Pulmonary artery endothelial cell (primary cell): ENCODE measurements at regions not wholly inside any gene's neighbourhood (a gene's known extent, or its start where the extent isn't known, plus 50 kb on each side); places are given as distances from the start of the nearest gene placed in this dataset.
A peak's percentile ranks its signal among the peaks of the same experiment; 100 is the strongest.
"Not testable (repeated sequence)": the region's sequence is repeated elsewhere in the genome, so short reads cannot be mapped to it uniquely, and the experiment has no call there.

Experiments used
- DNase-seq: peaks from one replicate; pipeline ENCODE4 v3.0.0-alpha.2; 2011; ENCODE audit warnings: low read depth, low spot score

DNA sequence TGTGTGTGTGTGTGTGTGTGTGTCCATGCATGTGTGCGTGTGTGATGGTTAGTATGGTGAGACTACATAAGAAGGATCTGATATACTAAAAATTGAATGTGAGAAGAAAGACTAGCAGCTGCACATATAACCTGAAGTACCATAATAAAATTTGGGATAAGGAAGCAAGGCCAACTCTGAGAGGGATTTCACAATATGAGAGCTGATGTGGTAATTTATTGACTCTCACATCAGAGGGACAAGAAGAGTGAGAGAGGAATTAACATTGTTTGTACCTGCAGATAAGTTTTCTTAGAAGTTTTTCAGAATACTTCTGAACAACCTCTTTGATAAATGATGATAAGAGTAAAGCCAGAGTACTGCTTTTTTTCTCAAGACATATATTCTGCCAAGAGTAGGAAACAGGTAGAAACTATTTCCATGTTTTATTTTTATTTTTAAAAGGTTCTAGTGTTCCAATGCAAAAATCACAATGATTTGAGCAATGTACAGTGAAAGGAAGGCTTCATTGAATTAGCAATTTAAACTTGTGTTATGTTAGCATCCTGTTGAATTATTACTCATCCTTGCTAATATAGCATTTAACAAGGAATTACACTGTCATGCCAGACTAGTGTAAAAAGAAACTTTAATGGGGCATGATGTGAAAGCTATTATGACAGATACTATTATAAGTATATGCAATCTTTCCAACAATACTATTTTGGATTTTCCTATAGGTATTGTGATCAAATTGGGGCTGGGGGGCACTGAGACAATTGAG is 415.5 kb upstream of the ARPP21 start:
- no peak for DNase-seq

DNA sequence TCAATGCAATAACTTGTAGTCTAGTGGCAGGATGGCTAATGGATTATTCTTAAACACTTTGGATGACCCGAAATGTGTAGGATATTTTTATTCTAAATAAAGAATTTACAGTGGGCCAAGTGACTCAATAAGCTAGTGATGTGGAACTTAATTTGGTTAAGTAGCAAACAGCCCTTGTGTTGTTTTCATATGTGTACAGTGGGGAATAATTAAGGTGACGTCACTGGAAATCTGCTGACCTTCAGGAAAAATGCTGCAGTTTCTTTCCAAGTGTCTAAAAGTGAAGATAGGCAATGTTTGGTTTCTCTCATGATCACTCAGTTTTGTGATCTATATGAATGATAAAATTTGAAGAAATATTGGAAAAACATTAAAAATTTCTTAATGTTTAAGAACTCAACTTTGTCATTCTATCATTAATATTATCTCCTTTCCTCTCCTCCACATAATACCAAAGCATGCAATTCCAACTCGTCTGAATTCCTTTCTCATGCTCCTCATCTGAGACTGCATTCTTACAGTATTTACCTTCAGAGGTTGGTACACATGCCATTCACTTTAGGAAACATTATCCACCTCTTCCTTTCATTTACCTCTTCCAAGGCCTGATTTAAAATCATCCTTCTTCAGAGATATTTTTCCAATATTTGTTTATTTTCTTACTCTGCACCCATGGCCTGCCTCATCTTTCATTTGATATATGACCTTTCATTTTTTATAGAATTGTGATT is 414.6 kb upstream of the ARPP21 start:
- no peak for DNase-seq

DNA sequence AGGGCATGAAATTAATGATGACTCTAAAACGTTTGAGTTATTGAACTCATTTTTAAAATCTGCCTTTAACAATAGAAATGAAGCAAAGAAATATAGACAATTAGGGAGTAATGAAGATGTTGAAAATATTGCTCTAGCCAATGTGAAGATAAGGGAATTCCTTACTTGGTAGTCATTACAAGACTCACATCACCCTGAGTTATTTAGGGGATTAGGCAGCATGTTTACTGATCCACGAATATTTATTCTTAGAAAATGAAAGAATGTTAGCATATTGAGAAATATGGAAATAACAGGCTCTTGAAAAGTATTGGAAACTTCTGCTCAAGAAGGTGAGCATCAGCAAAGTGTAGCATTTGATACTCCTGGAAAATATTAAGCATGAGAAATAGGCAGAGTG is 398.1 kb upstream of the ARPP21 start:
- no peak for DNase-seq

DNA sequence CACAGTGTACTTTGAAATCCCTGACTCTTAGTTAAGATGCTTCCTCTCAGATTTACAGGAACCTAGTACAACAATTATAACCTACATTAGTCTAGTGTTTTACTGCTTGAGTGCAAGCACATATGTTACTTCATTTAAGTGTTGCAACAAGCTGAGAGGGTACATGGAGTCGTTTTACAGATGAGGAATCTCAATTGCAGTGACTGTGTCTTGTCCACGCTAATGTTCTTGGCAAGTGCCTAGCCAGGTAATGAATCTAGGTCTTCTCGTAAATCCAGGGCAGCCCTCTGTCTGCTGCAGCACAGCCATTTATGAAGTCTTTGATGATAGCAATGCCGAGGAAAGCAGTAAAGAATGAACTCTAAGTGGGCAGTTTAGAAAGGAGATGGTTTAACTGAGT is 384.4 kb upstream of the ARPP21 start:
- no peak for DNase-seq

DNA sequence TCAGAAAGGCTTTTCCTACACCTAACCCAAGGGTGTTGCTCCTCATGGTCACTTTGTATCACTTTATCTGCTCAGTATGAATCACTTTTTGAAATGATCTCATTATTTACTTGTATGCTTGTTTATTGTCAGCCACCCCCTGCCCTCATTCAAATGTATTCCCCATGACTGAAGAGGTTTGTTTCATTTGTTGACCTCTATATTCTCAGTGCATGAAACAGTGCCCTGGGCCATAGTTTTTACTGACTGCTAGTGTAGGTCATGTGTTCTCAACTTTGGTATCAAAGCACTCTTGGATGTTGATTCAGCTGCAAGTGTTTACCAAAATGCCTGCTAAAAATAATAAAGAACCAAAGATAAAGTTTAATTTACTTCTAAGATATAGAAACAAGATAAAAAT is 381.7 kb upstream of the ARPP21 start:
- no peak for DNase-seq

DNA sequence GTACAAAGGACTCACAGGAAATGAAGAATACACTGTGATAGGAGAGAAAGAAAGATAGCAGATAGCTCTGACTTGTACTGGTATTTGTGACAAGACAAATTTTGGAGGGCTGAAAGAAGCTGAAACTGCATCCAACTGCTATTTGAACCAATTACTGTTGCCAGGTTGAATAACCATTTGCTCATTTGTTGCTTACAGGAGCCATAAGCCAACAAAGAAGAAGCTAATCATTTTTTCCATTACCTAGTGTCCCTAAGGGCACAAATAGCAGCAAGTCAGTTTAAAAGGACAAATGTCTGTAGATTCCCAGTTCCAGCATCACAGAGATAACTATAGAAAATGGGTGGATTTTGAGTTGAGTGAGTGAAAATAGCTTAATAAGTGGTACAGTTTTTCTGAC is 376.9 kb upstream of the ARPP21 start:
- no peak for DNase-seq

DNA sequence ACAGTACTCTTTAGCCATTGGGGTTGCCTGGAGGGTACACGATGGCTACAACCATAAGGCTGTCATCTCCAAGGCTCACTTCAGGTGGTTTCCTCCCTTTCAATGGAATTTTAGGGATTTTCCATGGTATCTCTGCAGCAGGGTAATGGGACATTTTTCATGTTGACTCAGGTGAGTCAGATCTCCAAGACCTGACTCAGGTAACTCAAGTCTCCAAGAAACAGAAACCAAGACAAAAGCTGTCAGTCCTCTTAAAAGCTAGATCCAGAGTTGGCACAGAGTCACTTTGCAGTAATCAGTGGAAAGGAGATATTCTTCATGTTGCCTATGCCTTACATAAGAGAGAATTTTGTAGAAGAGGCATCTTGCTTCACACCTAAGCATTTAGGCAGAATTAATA is 375.8 kb upstream of the ARPP21 start:
- no peak for DNase-seq

DNA sequence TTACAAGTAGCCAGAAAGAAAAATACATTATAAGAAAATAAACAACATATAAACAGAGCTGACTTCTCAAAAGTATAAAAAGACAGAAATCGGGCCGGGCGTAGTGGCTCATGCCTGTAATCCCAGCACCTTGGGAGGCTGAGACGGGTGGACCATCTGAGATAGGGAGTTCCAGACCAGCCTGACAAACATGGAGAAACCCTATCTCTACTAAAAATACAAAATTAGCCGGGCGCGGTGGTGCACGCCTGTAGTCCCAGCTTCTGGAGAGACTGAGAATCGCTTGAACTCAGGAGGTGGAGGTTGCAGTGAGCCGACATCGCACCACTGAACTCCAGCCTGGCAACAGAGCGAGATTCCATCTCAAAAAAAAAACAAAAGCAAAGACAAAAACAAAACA is 373.3 kb upstream of the ARPP21 start:
- DNase-seq, result not testable (repeated sequence)

DNA sequence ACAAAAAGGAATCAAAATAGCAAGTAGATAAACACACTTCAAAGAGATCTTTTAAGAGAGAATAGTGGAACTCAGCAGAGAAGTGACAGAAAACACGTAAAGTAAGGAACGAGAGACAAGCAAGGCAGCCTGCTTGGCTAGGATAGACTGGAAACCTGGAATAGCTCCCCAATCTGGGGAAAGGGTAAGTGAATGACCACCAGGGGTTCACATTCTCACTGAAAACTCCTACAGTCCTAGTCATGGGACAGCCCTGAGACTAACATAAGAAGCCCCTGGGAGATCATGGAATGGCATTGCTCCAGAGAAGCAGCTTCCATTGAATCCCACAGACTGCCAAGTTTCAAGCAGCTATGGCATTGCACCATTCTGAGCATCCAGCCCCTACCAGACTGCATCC is 363.6 kb upstream of the ARPP21 start:
- no peak for DNase-seq

DNA sequence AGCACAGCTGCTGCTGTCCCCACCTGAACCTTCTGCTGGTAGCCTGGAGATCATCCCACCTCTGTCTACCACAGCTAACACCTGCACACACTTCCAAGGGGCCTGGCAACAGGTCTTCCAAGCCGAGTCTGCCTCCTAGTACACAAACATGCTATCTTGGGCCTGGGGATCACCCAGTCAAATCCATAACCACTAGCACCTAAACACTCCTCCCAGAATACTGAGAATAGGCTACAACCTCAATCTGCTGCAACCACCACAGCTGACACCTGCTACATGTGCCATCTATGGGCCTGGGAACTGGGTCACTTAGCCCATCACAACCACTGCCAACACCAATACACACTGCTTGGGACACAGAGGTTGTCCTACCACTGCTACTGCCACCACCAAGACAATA is 362.8 kb upstream of the ARPP21 start:
- no peak for DNase-seq

DNA sequence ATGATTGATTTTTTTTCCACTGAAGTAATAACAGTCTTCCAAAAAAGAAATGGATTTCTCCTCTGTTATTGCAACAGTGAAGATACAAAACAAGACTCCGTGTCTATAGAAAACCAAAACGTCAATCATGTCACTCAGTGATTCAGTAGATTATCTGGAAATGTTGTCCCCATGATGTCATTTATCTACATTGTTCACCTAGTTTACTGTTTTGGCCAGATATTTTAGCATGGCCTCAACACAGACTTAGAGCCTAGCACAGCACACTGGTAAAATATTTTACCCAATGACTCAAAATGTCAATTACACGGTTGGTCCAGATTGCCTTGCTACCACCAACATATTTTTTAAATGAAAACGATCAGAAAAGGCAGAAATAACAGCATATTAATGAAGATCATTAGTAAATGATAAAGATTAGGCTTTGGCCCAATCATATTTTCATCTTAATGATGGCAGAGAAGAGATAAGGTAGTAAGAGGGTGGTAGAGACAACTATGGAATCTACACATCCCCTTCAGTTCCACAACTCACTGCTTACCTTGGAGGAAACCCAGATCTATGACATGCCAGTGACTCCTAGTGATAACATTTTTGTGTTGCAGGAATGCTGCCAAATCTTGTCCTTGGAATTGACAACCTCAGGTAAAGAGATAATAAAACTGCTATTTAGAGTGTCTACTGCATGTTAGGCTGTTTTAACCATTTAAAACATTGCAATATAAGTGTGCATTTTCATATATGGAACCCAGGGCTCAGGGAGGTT is 347.7 kb upstream of the ARPP21 start:
- no peak for DNase-seq

DNA sequence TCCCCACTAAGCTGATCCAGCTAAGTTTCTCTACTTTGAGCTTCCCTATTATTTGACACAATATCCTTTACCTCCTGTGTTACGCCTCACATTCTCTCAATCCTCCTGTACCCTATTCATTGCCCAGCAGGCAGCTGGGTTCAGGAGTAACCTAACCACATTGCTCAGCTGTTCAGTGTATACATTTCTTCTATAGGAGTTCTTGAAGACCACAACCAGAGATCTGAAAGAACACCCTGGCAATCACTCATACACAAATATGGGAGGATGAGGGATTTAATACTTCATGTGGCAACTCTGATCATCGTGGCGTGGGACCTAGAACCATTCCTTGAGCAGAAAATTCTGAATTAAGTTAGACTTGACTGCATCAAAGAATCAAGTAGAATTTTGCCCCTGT is 346.8 kb upstream of the ARPP21 start:
- DNase-seq, result no peak

DNA sequence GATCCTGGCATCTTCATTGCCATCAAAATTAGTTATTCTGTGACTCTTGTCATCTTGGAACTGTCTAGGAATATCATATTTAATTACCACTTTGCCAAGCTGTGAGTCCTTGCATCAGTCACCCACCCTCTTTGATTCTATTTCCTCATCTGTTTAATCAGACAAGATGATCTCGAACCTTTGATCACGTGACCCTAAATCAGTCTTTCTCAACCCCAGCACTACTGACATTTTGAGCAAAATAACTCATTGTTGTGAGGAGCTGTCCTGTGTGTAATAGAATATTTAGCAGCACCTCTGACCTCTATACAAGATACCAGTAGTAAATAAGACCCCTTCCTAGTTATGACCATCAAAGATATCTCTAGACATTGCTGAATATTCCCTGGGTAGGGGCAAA is 343.4 kb upstream of the ARPP21 start:
- no peak for DNase-seq

DNA sequence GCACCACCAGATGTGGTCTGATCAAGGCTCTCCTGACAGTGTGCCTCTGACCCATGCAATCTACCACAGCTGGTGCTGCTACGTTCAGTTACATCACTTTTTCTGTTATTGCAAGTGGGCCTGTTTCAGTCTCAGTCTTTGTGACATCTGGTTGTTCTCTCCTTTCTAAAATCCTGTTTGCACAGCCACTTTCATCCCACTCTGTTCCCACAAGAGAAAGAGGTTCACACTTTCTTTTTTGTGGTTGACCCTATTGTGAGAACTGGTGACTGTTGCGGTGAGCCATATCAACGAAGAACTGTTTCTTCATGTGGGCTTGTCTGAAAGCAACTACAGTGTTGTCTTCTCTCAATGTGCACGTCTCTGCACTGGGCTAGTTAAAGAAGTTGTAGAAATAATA is 342.8 kb upstream of the ARPP21 start:
- DNase-seq, result no peak

DNA sequence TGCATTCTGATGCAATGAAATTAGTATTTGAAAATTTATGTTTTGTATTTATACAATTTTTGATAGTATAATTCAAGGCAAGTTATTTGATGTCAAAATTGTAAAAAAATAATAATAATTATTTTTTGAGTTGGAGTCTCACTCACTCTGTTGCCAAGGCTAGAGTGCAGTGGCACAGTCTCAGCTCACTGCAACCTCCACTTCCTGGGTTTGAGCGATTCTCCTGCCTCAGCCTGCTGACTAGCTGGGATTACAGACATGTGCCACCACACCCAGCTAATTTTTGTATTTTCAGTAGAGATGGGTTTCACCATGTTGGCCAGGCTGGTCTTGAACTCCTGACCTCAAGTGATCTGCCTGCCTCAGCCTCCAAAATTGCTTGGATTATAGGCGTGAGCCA is 342.4 kb upstream of the ARPP21 start:
- DNase-seq, result not testable (repeated sequence)

DNA sequence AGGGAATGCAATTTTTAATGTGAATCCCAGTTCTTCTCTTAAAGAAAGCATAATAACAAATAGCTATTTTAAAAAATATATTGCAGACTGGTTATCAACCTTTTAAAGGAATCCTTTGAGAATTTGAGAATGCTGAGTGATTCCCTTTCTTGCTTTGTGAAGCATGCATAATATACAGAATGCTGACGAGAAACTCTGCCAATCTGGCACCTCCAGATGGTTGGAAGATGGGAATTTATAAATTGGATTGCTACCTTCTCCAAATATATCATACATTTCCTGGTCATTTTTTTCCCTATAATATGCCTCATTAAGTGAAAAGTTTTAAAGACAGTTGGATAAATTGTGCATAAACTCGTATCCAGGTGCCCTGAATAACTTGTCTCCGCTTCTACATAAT is 333.9 kb upstream of the ARPP21 start:
- no peak for DNase-seq

DNA sequence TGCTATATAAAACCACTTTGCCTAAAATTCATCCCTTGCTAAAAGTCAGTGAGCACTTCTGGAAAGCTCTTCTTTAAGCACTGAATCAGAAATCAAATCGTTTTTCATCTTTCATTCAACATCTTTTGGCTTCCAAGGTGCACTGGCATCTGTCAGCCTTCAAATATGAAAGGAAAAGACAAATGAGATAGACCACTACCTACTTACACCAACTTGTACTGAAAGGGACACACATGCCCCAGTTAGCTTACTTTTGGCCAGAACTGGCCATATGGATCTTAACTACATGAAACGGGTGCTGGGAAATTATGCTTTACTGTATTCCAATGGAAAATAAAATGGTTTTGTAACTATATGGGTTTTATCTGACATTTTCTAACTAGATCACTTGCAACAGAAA is 332.0 kb upstream of the ARPP21 start:
- DNase-seq, result no peak

DNA sequence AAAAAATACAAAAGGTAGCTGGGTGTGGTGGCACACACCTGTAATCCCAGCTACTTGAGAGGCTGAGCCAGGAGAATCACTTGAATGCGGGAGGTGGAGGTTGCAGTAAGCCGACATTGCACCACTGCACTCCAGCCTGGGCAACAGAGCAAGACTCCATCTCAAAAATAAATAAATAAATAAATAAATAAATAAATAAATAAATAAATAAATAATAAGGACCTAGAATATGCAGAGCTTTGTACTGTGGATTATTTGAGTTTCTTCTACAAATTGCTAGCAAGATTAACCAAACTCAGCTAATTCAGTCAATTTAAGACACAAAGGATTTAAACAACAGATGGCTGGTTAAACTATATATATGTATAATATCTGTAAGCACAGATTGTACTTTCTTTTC is 322.5 kb upstream of the ARPP21 start:
- not testable (repeated sequence) for DNase-seq

DNA sequence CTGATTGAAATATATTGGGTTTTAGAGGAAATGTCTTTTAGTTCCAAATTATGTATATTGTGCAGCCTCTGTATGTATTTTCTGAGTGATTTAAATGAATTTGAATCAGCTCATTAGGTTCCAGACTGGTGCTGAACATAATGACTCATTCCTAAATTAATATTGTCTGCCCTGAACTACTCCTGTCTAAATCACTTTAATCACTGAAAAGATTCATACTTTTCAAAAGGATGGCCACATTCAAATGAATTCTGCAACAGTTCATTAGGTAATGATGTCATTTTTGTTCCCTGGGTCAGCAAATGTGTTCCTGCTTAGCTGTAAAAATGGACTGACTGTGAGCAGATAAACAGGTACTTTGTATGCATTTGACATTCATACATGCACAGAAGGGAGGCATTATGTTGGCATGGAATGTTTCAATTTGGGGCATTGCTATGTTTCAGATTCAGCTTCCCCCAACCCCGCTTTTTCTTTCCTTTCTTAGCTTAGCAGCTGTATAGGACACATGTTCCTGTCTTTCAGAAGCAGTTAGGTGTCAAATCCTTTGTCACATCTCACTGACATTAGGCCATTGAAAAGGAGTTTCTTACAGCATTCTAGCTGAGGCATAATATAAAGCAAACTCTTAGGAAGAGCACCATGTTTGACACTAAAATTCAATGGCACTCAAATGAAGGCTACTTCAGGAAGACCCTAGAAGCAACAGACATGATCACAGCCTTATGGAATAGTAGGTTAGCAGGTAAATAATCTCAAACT is 318.5 kb upstream of the ARPP21 start:
- no peak for DNase-seq

DNA sequence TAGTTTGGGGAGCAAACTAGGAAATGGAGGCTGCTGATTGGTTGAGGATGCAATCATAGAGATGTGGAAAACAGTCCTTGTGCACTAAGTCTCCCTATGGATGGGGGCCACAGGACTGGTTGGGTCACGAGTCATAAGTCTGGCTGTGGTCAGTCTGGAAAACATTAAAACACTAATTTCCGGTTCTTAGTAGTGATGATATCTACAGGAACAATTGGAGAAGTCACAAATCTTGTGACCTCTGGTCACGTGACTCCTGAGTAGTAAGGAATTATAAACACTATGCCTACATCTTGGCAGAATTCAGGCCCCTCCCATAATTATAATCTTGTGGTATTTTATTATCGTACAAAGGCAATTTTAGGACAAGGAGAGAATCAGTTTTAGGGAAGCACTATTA is 317.3 kb upstream of the ARPP21 start:
- DNase-seq, result peak; percentile 19

DNA sequence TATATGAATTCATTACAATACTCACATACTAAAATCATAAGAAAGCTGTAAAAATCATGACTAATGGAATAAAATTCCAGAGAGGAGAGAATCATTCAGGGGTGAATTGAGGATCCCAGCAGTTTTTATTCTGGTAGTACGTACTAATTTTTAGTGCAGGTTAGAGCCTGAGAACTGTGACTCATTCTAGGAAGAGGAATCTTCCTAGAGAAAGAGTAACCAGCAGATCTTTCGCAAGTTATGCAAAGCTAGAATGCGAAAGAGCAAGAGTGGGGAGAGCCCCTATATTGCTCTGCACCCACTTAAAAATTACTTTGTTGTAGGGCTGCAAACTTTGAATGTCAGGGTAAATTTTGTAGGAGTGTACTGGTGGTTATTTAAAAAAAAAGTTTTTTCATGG is 303.6 kb upstream of the ARPP21 start:
- no peak for DNase-seq

DNA sequence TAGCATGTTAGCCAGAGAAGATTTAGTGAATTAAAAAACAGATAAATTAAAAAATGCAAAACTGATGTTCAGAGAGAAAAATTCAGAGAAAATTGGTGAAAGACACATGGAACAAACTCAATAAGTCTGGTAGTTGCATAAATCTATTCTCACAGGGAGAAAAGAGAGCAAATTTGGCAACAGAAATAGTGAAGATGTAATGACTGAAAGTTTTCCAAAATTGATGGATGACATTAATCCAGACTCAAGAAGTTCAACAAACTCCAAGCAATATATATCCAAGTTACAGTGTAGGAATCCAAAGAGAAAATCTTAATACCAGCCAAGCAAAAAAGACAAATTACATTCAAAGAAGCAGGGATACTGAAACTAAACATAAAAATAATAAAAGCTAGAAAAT is 302.7 kb upstream of the ARPP21 start:
- no peak for DNase-seq
